NCI-H1694 treated with DMSO at 0.1 percent for 48 hours (cell line): ENCODE measurements at regions not wholly inside any gene's neighbourhood (a gene's known extent, or its start where the extent isn't known, plus 50 kb on each side); places are given as distances from the start of the nearest gene placed in this dataset.
"Not testable (repeated sequence)": the region's sequence is repeated elsewhere in the genome, so short reads cannot be mapped to it uniquely, and the experiment has no call there.

Experiments
- DNase-seq: peaks from one replicate; lab custom pipeline; 2025; lab: John Stamatoyannopoulos, UW

- no peak for DNase-seq
These were observed 214.8 kb downstream of the TBC1D2B start for GRCh38 chr15:77862651-77863104.

- not testable (repeated sequence) for DNase-seq
These were observed 215.4 kb downstream of the TBC1D2B start for GRCh38 chr15:77861997-77862635.

GRCh38 chr15:77860071-77860691 lies 217.3 kb downstream of the TBC1D2B start:
- no peak for DNase-seq

- no peak for DNase-seq
These were observed 217.9 kb downstream of the TBC1D2B start for GRCh38 chr15:77859491-77860060.

GRCh38 chr15:77858792-77859490 lies 218.6 kb downstream of the TBC1D2B start:
- DNase-seq: no peak

GRCh38 chr15:77857419-77857818 lies 220.1 kb downstream of the TBC1D2B start:
- no peak for DNase-seq

- peak; percentile 49 for DNase-seq
These were observed 220.7 kb downstream of the TBC1D2B start for GRCh38 chr15:77856705-77857346.

GRCh38 chr15:77855871-77856270 lies 221.6 kb downstream of the TBC1D2B start:
- no peak for DNase-seq

GRCh38 chr15:77854980-77855379 lies 222.3 kb upstream of the LINGO1 start:
- DNase-seq: no peak

GRCh38 chr15:77853910-77854309 lies 221.2 kb upstream of the LINGO1 start:
- no peak for DNase-seq

GRCh38 chr15:77853008-77853328 lies 220.3 kb upstream of the LINGO1 start:
- DNase-seq: no peak

GRCh38 chr15:77852241-77853007 lies 219.7 kb upstream of the LINGO1 start:
- no peak for DNase-seq

- peak; percentile 86 for DNase-seq
These were observed 219.0 kb upstream of the LINGO1 start for GRCh38 chr15:77851691-77852090.

- DNase-seq: no peak
These were observed 218.4 kb upstream of the LINGO1 start for GRCh38 chr15:77851086-77851485.

GRCh38 chr15:77846986-77847385 lies 214.3 kb upstream of the LINGO1 start:
- peak; percentile 67 for DNase-seq

GRCh38 chr15:77846360-77846759 lies 213.6 kb upstream of the LINGO1 start:
- DNase-seq: no peak

- no peak for DNase-seq
These were observed 212.2 kb upstream of the LINGO1 start for GRCh38 chr15:77844798-77845446.

- DNase-seq: peak; percentile 11
These were observed 210.8 kb upstream of the LINGO1 start for GRCh38 chr15:77843546-77843945.

- no peak for DNase-seq
These were observed 208.5 kb upstream of the LINGO1 start for GRCh38 chr15:77840991-77841775.
